HG02610 (cell line): ENCODE measurements at regions not wholly inside any gene's neighbourhood (a gene's known extent, or its start where the extent isn't known, plus 50 kb on each side); places are given as distances from the start of the nearest gene placed in this dataset.

Experiments
- ATAC-seq: cut with Tn5 transposase; IDR thresholded peaks from one replicate; pipeline ENCODE4 v1.9.1; 2021; ENCODE audit warnings: mild to moderate bottlenecking, moderate library complexity; ENCODE audit not compliant: unreplicated experiment

DNA sequence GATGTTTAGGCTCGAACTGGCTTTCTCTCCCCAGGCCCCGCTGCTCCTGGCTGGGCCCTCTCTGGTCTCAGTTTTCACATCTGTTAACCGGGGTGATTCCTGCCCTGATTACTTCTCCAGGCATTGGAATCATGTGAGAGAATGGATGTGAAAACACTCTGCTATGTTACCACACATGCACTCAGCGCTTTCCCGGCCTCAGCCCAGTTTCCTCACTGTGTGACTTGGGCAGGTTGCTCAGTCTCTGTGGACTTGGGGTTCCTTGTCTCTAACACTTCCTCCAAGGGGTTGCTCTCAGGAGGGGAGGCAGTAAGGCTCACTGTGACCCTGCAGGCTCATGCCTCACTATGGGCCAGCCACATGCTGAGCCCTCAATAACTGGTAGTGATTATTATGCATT lies 230.4 kb upstream of the HS6ST1 start:
- no peak for ATAC-seq

DNA sequence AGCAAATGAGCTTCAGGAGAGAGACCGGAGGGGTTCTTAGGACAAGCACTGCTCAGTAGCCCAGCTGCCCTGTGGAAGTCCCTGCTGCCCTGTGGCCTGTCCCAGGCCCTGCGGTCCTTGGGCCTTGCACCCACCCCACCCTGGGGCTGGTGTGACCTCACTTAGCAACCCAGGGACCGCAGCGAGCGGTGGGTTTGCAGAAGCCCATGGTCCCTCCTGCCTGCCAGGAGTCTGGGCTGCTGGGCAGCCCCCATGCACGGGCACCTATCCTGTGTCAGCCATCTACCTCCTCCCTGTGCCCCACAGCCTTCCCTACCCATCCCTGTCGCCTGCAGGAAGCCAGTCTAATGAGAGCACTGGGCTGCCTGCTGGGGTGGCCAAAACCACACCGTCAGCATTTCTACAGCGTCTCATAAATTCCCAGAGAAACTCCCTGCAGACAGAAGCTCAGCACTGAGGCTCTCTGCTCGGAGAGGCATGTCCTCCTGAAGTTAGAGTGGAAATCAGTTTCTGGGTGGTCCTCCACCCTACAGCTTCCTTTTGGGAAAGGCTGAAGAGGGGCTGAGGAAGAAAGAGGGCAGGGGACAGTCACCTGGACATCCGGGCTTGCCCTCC lies 231.1 kb upstream of the HS6ST1 start:
- ATAC-seq = no peak

DNA sequence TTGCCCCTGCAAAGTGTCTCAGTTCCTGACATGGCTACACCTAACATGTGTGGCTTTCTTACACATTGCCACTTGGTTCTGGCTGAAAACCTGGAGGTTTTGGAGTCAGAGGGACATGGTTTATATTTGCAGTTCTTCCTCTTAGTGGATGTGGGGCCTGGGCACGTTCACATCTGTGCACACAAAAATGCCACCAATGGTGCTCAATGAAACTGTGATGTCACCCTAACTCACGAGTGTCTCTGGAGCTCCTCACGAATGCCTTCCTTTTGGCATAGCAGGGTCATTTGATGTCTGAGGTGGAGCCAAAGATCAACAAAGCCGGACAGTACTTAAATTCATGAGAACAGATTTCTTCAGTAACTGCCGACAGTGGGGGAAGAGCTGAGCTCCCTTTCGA lies 231.7 kb upstream of the HS6ST1 start:
- ATAC-seq = no peak

DNA sequence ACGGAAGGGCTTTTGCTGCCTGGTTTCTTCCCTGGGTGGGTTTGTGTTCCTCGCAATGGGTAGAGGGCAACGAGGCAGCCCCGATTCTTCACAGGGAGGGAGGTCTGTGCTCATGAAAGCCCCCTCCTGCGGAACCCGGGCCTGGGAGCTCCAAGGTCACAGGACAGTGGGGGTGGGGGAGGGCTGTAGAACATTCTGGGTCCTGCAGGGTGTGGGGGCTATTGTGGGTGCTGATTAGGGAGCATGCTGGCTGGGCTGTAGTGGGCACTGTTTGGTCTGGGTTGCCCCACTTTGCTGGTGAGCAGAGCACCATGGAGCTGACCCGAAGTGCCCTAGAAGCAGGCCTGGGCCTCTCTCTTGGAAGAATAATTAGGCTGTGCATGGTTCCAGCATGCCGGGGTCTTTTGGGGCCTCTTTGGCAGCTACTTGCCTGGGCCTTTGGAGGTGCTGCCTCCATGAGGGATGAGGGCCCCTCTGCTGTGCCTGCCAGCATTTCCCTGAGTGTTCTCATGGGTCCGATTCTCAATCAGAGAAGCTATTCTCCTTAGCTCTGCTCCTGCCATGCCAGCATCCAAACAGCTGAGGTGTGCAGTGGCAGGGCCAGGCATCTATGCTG lies 232.2 kb upstream of the HS6ST1 start:
- no peak for ATAC-seq

- ATAC-seq = no peak
Observed at GRCh38 chr2:128551435-128551834, 232.8 kb upstream of the HS6ST1 start.

DNA sequence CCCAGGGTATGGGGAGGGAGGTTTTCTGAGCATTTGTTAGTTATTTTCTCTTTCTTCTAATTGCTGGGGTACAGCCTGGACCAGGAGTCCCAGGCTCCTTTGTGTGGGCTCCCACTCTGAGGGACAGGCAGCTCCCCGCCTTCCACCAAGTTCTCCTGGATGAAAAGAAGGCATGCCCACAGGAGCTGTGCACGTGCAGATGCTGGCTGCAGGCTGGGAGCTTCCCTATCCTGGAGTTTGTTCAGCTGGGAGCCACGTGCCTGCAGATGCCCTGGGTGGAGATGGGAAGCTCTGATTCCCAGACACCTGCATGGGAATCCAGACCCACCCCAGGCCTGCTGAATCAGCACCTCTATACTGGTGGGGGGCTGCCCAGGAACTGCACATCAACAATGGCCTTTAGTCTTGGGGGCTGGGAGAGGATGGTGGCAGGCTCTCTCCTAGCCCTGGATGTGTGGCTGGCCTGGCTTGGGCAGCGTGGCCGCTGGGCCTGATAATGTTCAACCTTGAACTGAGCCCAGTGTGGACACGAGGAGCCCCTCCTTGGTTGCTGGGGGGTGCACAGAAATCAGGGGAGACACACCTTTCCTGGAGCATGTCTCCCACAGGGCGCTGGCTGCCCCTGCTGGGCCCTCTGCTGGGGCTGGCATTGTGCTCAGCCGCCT lies 233.6 kb upstream of the HS6ST1 start:
- ATAC-seq = no peak

DNA sequence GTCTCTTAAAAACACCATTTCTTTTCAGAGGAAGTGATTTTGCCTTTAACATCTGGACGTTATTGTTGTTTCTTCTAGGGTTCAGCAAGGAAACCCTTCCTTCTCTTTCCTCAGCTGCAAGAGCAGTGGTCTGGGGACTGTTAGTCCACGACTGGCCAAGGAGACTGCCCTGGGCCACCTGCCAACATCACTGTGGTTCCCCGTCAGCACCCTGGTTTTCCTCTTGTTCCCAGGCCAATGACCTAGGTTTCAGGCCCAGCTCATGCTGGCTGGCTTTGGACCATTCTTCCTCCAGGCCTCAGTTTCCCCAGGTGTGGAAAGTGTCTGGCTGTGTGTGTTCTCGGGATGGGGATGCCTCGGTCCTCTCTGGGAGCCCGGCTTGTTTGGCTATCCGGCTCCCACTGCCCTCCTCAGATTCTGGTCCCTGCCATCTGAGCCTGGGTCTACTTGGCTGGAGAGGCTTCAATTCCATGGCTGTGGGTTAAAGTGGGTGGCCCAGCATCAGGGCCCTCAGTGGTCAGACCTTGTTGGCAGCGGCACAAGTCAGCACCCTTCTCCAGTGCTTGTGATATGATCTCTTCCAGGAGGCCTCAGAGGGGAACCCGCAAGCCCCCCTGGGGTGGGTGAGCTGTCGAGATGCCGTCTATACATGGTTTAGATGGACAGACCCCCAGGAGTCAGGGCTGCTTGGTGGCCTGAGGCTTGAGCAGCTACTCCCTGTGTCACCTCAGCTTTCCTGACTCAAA lies 234.3 kb upstream of the HS6ST1 start:
- ATAC-seq = no peak

DNA sequence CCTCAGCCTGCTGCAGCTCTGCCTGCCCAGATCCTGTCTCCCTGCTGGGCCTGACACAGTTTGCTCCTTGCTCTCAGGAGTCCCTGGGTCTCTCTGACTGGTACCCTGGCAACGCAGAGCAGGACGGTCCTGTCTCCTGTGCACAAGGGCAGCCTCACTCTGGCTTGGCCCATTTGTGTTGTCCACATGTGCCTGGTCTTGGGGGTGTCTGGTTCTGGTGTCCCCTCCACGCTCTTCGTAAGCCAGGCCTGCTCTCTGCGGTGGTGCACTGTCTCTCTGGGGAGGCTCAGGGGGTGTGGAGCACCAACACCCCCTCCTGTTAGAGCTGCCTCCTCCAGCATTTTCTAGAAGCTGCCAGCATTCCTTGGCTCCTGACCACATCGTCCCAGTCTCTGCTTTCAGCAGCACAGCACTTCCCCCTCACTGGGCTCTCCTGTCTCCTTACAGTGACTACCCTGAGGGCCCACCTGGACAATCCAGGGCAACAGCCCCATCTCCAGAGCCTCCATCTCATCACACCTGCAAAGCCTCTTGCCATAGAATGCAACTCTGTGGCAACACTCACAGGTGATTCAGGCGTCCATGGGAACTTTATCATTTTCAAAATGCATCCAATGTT lies 235.6 kb upstream of the HS6ST1 start:
- ATAC-seq = no peak

DNA sequence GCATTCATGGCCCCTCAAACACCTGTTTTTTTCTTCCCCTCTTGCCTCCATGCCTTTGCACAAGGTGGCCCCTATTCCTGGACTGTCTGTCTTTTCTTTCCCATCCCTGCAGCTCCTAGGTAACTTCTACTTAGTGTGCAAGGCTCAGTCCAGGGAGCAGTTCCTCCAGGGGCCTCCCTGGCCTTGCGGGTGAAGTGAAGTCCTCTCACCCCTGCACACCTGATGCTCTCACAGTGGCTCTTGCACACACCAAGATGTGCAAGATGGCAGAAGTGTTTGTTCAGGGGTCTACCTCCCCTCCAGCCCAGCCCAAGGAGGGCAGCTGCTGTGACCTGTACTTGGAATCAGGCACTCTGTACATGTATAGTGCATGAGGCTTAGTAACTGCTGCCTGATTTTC lies 236.8 kb upstream of the HS6ST1 start:
- ATAC-seq = no peak

GRCh38 chr2:128556089-128556488 lies 237.4 kb upstream of the HS6ST1 start:
- ATAC-seq = no peak

DNA sequence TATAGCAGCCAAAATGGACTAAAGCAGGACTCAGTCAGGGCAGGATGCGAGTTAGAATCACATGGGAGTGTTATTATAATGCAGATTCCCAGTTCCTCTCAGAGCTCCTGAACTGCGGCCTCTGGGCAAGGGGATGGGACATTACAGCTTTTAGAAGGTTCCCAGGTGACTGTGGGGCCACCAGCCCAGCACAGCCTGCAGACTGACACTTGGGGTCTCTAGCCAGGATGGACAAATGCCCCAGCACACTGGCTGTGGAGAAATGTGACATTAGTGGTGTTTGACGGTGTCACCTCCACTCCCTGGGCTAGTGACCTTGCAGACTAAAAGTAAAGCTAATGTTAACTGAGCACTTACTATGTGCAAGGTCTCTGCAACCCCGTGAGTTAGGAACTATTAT lies 238.0 kb upstream of the HS6ST1 start:
- no peak for ATAC-seq

GRCh38 chr2:128557069-128557468 lies 238.4 kb upstream of the HS6ST1 start:
- ATAC-seq = no peak

GRCh38 chr2:128557831-128558241 lies 239.2 kb upstream of the HS6ST1 start:
- no peak for ATAC-seq

DNA sequence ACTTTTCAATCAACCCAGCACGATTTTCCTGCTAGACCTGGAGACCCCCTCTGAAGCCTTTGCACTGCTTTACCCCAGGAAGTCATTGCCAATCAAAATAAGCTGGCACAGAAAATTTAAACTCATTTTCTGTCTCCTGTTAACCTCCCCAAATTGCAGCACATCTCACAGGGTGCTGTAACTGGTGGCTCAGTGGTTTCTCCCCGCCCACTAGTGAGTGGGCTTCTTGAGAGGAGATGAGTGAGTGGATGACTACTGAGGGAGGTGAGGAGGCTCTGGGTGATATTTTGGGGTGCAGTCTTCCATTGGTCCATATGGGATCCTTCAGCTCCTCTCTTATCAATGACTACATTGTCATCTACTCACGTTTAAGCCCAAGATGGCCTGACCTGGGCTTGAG lies 239.8 kb upstream of the HS6ST1 start:
- ATAC-seq = no peak

DNA sequence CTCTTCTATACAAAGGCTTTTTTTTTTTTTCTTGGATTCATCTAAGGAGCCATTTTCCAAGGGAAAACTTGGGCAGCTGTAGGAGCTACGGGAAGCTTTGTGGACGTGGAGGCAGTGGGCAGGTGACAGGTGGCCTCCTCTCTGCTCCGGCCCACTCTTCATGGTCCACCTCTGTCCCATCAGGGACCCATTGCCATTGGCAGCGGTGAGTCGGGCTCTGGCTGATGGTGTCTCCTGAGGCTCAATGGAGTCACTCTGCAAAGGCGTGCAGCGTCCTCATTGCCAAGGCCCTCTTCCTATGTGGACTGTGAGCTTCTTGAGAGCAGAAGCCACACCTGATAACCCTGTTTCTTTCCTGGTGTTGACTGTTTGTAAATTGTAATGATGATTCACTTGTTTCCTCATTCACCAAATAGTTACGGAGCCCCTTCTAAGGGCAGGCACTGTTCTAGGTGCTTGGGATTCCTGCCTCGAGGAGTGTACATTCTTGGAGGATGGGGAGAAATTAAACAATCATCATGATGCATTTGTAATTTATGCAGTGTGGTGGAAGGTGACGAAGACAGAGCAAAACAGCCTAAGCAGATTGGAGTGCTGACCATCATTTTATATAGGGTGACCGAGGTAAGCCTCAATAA lies 240.3 kb upstream of the HS6ST1 start:
- ATAC-seq = no peak

DNA sequence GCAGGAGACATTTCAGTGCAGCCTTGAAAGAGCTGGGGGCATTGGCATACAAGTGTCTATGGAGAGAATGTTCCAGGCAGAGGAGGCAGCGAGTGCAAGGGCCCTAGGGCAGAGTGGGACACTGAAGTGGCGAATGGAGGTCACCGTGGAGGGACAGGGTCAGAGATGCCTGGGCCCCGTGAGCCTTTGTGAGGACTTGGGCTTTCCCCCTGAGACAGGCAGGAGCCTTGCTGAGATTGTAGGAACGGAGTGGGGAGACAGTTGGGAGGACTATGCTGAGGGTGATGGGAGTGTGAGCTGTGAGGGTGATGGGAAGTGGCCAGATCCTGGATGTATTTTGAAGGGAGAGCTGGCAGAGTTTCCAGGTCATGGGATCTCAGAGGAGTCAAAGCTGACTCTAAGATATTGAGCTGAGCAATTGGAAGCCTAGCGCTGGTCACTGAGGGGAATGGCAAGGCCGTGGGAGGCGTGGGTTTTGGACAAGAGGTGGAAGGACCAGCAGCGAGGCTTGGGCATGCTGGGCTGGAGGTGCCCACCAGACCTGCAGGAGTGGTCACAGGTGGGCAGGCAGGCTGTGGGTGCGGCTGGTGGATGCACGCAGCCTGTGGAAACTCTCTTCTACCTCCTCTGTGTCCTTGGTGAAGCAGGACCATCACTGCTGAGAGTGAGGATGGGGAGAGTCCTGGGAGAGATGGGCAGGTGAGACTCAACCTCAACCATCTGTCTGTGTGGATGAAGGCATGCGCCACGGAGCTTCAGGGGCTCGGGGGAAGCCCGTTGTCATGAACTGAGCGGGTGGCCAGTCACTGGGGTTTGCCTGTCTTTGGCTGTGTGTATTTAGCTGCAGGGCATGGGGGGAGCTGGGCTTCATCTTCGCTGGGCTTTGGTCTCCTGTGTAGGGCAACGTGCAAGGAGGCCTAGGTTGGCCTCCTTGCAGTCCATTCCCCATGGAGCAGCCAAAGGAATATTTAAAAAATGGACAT lies 241.2 kb upstream of the HS6ST1 start:
- ATAC-seq = no peak

DNA sequence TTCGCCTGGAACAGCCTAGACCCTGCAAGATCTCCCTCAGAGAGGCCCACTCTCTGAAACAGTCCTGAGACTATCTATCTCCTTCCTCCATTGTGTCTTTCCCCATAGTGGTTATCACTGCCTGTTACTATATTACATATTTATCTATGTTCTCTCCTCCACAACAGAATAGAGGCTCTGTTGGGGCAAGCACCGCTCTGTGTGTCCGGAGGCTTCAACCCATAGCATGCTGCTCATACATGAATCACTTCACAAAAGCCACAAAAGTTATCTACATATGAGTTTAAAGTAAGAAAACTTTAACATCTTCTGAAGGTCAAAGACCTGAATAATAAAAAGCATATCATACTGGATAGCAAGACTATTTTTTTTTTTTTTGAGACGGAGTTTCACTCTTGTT lies 242.1 kb upstream of the HS6ST1 start:
- ATAC-seq = no peak

GRCh38 chr2:128562471-128563347 lies 244.0 kb upstream of the HS6ST1 start:
- ATAC-seq = no peak

DNA sequence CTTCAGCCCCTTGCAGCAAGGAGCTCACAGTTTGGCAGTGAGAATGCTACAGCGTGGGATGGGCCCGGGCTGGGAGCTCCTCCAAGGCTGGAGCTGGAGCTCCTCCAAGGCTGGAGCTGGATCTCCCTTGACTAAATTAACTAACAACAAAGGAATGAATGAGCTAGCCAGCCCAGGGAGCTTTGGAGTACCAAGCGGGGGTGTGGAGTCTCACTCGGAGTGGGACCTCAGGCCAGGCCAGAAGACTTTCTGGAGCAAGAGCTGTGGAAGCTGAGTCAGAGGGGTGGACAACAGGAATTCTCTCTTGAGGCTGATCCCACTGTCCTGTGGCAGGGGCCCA lies 244.7 kb upstream of the HS6ST1 start:
- ATAC-seq = no peak
